Common myeloid progenitor, CD34-positive (primary cell): ENCODE measurements at regions not wholly inside any gene's neighbourhood (a gene's known extent, or its start where the extent isn't known, plus 50 kb on each side); places are given as distances from the start of the nearest gene placed in this dataset.

Experiments
- CTCF ChIA-PET: fragments of 350-600 bp; sonication (Branson Sonifier 250); formaldehyde crosslinking; loops from one replicate; lab custom pipeline; 2021; ENCODE audit warnings: antibody characterized with exemption; lab: Charles Lee
- POLR2A ChIA-PET: fragments of 350-600 bp; sonication (Branson Sonifier 250); formaldehyde crosslinking; loops from one replicate; lab custom pipeline; 2021; ENCODE audit warnings: antibody characterized with exemption; lab: Charles Lee
- DNase-seq, 3 donors: peaks; one replicate each; pipeline versions ENCODE4 v3.0.0 to v3.0.0-alpha.2; 2013
- H3K27ac ChIP-seq, 2 experiments: 1 replicate in 1 of 2; 2 replicates in 1 of 2; pipeline ENCODE4 v1.7.0; 2013; ENCODE audit warnings: inconsistent platforms in 2 of 2, low read length in 2 of 2, mild to moderate bottlenecking in 2 of 2, low read depth in 1 of 2, moderate library complexity in 1 of 2; ENCODE audit not compliant: severe bottlenecking in 2 of 2, insufficient read depth in 1 of 2, poor library complexity in 1 of 2
- H3K27me3 ChIP-seq, 5 experiments: replicated peaks in 2 of 5; 1 replicate in 3 of 5; 2 replicates in 2 of 5; pipeline versions ENCODE4 v1.6.1 to v1.7.0; 2013; ENCODE audit warnings: low read length in 4 of 5, mild to moderate bottlenecking in 2 of 5, moderate library complexity in 2 of 5, inconsistent platforms in 1 of 5; ENCODE audit not compliant: insufficient read depth in 5 of 5, control insufficient read depth in 4 of 5
- H3K36me3 ChIP-seq, 4 experiments: 1 replicate in 2 of 4; 2 replicates in 2 of 4; pipeline versions ENCODE4 v1.6.1 to v1.7.0; 2013; ENCODE audit warnings: low read length in 3 of 4, control low read depth in 1 of 4, mild to moderate bottlenecking in 1 of 4; ENCODE audit not compliant: control insufficient read depth in 4 of 4, insufficient read depth in 4 of 4
- H3K4me1 ChIP-seq, 4 experiments: 1 replicate in 3 of 4; 2 replicates in 1 of 4; pipeline versions ENCODE4 v1.6.1 to v1.7.1; 2013; ENCODE audit warnings: low read length in 3 of 4, mild to moderate bottlenecking in 3 of 4, control low read depth in 1 of 4, inconsistent platforms in 1 of 4, moderate library complexity in 1 of 4; ENCODE audit not compliant: control insufficient read depth in 4 of 4, insufficient read depth in 4 of 4; ENCODE audit errors: control extremely low read depth in 1 of 4
- H3K4me3 ChIP-seq, 7 experiments: 1 replicate in 4 of 7; 2 replicates in 3 of 7; pipeline versions ENCODE4 v1.5.1 to v1.7.0; 2013; ENCODE audit warnings: mild to moderate bottlenecking in 7 of 7, low read length in 6 of 7, moderate library complexity in 6 of 7, inconsistent platforms in 2 of 7, low read depth in 2 of 7, control low read depth in 1 of 7; ENCODE audit not compliant: insufficient read depth in 4 of 7, control insufficient read depth in 1 of 7; ENCODE audit errors: extremely low read depth in 1 of 7
- H3K9me3 ChIP-seq, 5 experiments: 1 replicate in 4 of 5; 2 replicates in 1 of 5; pipeline versions ENCODE4 v1.6.1 to v1.7.1; 2013; ENCODE audit warnings: low read length in 4 of 5, mild to moderate bottlenecking in 2 of 5, inconsistent platforms in 1 of 5, low read depth in 1 of 5, moderate library complexity in 1 of 5; ENCODE audit not compliant: control insufficient read depth in 4 of 5, insufficient read depth in 2 of 5; ENCODE audit errors: control extremely low read depth in 1 of 5
- WGBS: methylation state at CpG from one replicate; pipeline ENCODE4 v1.1.5; 2013; ENCODE audit not compliant: insufficient coverage; 5-methylcytosine and 5-hydroxymethylcytosine counted together

DNA sequence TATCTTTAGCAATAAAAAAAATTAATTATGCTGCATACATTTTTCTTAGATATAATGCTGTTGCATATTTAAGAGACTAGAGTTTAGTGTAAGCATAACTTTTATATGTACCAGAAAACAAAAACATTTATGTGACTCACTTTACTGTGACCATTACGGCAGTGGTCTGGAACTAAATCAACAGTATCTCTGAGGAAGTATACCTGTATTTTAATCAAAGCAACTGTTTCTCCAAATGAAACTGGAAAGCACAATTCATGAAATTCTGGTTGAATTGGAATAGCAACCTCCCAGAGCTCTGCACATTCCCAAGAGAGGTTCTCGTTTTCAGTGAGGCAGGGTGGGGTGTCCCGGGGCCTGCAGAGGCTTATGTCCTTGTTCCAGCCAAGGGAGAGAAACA lies 112.2 kb upstream of the TACR1 start:
- no peak for DNase-seq
- no peaks in the 10 kb centered on the region for H3K36me3 ChIP-seq
- H3K4me1 ChIP-seq: peaks cover 0 to 13% (median 0%) of the 10 kb centered on the region in 4 experiments
- H3K27me3 ChIP-seq: no peaks in the 10 kb centered on the region
- no peaks in the 10 kb centered on the region for H3K9me3 ChIP-seq
- 100% methylated on average over 2 of the region's 3 CpGs for WGBS
- no peak overlapping the region for H3K4me3 ChIP-seq
- ChIA-PET POLR2A (no interaction called here), CTCF (interaction anchor here (1.2 kb wide), 1 partner anchor 14 kb away, joined by 6 read pairs; no protein-coding TSS in a partner anchor)
- no peak overlapping the region for H3K27ac ChIP-seq

DNA sequence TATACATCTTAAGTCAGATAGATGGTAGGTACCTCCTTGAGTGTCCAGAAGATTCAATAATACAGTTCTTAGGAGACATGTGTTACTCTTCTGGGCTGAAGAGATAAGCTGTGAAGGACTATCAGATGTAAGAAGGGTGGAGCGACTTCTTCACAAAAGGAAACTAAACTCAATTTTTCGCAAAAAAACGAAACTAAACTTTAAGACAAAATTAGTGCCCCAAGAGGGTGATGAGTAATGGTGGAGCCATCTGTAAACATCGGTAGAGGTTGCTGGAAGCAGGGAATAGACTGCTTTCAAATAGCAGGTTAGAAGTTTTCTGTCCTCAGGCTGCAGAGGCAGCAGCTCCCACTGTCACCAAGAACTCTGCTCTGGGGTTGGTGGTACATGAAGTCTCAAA lies 111.6 kb upstream of the TACR1 start:
- 83% methylated on average over 2 of the region's 4 CpGs for WGBS
- peaks cover 0 to 12% (median 0%) of the 10 kb centered on the region in 4 experiments for H3K4me1 ChIP-seq
- H3K27me3 ChIP-seq: no peaks in the 10 kb centered on the region
- no peak overlapping the region for H3K4me3 ChIP-seq
- ChIA-PET CTCF (interaction anchor here (1.2 kb wide), 1 partner anchor 15 kb away, joined by 6 read pairs; no protein-coding TSS in a partner anchor), POLR2A (no interaction called here)
- H3K9me3 ChIP-seq: no peaks in the 10 kb centered on the region
- peak in 2 of 3 donors; percentile 38 to 63 for DNase-seq
- no peak overlapping the region for H3K27ac ChIP-seq
- no peaks in the 10 kb centered on the region for H3K36me3 ChIP-seq

DNA sequence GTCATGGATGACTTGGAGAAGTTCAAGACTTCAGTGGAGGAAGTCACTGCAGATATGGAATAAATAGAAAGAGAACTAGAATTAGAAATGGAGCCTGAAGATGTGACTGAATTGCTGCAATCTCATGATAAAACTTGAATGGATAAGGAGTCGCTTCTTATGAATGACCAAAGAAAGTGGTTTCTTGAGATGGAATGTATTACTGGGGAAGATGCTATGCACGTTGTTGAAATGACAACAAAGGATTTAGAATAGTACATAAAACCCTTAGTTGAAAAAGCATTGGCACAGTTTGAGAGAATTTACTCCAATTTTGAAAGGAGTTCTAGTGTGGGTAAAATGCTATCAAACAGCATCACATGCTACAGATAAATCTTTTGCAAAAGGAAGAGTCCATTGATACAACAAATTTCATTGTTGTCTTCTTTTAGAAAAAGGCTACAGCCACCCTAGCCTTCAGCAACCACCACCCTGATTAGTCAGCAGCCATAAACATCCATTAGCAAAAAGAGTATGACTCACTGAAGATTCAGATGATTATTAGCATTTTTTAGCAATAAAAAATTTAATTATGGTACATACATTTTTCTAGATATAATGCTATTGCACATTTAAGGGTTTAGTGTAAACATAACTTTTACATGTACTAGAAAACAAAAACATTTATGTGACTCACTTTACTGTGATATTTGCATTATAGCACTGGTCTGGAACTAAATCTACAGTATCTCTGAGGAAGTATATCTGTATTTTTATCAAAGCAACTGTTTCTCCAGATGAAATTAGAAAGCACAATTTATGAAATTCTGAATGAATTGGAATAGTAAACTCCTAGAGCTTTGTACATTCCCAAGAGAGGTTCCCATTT lies 110.5 kb upstream of the TACR1 start:
- Histone ChIP-seq H3K27me3 (no peaks in the 10 kb centered on the region), H3K27ac (no peak overlapping the region), H3K4me3 (no peak overlapping the region), H3K9me3 (no peaks in the 10 kb centered on the region), H3K4me1 (peaks cover 0 to 7% (median 0%) of the 10 kb centered on the region in 4 experiments), H3K36me3 (no peaks in the 10 kb centered on the region)
- ChIA-PET CTCF (no interaction called here), POLR2A (no interaction called here)
- WGBS: 100% methylated on average over 1 of the region's 2 CpGs
- DNase-seq: no peak

- H3K27ac ChIP-seq: no peak overlapping the region
- WGBS: no CpG with 5 or more reads among the region's 1 CpG
- no peaks in the 10 kb centered on the region for H3K4me1 ChIP-seq
- H3K9me3 ChIP-seq: peaks cover 0 to 3% (median 0%) of the 10 kb centered on the region in 5 experiments
- H3K27me3 ChIP-seq: no peaks in the 10 kb centered on the region
- H3K4me3 ChIP-seq: no peak overlapping the region
- POLR2A ChIA-PET: no interaction called here
- no peaks in the 10 kb centered on the region for H3K36me3 ChIP-seq
- no peak for DNase-seq
- CTCF ChIA-PET: no interaction called here
Measured at GRCh38 chr2:75303227-75303626, 103.9 kb upstream of the TACR1 start.

- no peak for DNase-seq
- Histone ChIP-seq H3K36me3 (no peaks in the 10 kb centered on the region), H3K4me3 (no peak overlapping the region), H3K9me3 (no peaks in the 10 kb centered on the region), H3K27ac (no peak overlapping the region), H3K4me1 (no peaks in the 10 kb centered on the region), H3K27me3 (no peaks in the 10 kb centered on the region)
- ChIA-PET POLR2A (no interaction called here), CTCF (no interaction called here)
- WGBS: no CpG with 5 or more reads among the region's 1 CpG
Measured at GRCh38 chr2:75294362-75294761, 95.0 kb upstream of the TACR1 start.

DNA sequence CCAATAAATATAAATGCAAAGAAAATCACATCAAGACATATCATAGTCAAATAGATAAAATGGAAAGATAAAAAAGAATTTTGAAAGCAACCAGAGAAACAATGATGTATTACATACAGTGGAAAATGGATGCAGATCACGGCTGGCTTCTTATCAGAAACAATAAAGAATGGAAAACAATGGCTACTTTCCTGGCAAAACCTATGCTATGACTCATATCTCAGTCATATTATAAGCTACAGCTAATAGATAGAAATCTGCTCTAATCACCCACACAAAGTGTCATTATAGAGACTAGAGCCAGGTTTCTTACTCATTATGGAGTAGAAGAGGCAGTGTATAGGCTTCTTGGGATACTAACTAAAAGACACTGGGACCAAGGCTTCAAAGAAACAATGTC lies 93.5 kb upstream of the TACR1 start:
- H3K36me3 ChIP-seq: no peaks in the 10 kb centered on the region
- DNase-seq: no peak
- no peak overlapping the region for H3K4me3 ChIP-seq
- no CpG with 5 or more reads among the region's 1 CpG for WGBS
- H3K9me3 ChIP-seq: no peaks in the 10 kb centered on the region
- H3K4me1 ChIP-seq: peaks cover 0 to 5% (median 2%) of the 10 kb centered on the region in 4 experiments
- ChIA-PET POLR2A (no interaction called here), CTCF (no interaction called here)
- H3K27ac ChIP-seq: no peak overlapping the region
- no peaks in the 10 kb centered on the region for H3K27me3 ChIP-seq

- no peak overlapping the region for H3K4me3 ChIP-seq
- no peak for DNase-seq
- no peak overlapping the region for H3K27ac ChIP-seq
- H3K36me3 ChIP-seq: no peaks in the 10 kb centered on the region
- POLR2A ChIA-PET: no interaction called here
- CTCF ChIA-PET: interaction anchor here (0.7 to 0.9 kb wide), 2 partner anchors 13 to 19 kb away, joined by 3 to 4 read pairs; no protein-coding TSS in a partner anchor
- H3K27me3 ChIP-seq: no peaks in the 10 kb centered on the region
- no peaks in the 10 kb centered on the region for H3K9me3 ChIP-seq
- 95% methylated on average over 2 of the region's 2 CpGs for WGBS
- H3K4me1 ChIP-seq: peaks cover 0 to 5% (median 2%) of the 10 kb centered on the region in 4 experiments
Measured at GRCh38 chr2:75290600-75291150, 91.4 kb upstream of the TACR1 start.
